Gastroesophageal sphincter (tissue), 3 donors: ENCODE measurements at regions not wholly inside any gene's neighbourhood (a gene's known extent, or its start where the extent isn't known, plus 50 kb on each side); places are given as distances from the start of the nearest gene placed in this dataset.

Experiments used
- CTCF ChIP-seq, 4 experiments: fragments of 200-600 bp in 2 of 4; fragments of 450-650 bp in 2 of 4; sonication (generic) in 1 of 4; IDR thresholded peaks; one replicate each; pipeline ENCODE4 v1.5.1; 2017 to 2019; ENCODE audit warnings: antibody characterized with exemption in 4 of 4, mild to moderate bottlenecking in 2 of 4, moderate library complexity in 2 of 4
- EP300 ChIP-seq: sonication (generic); formaldehyde crosslinking; IDR thresholded peaks from one replicate; pipeline ENCODE4 v1.6.1; 2017; ENCODE audit warnings: antibody characterized with exemption, mild to moderate bottlenecking
- POLR2A ChIP-seq, 2 donors: fragments of 450-650 bp; IDR thresholded peaks; one replicate each; pipeline ENCODE4 v1.6.1; 2017; ENCODE audit warnings: antibody characterized with exemption in 2 of 2, mild to moderate bottlenecking in 2 of 2, moderate library complexity in 1 of 2

- TF ChIP-seq CTCF (IDR thresholded peaks at IDR 0.05) (no peak), EP300 (no peak), POLR2A (IDR thresholded peaks at IDR 0.05) (no peak)
These were observed 158.8 kb upstream of the KRR1 start for GRCh38 chr12:75670216-75670615.
